Esophagus squamous epithelium (tissue), 5 donors: ENCODE measurements at regions not wholly inside any gene's neighbourhood (a gene's known extent, or its start where the extent isn't known, plus 50 kb on each side); places are given as distances from the start of the nearest gene placed in this dataset.

Experiments
- DNase-seq: peaks from one replicate; lab custom pipeline; 2025; lab: John Stamatoyannopoulos, UW
- H3K27ac ChIP-seq, 4 donors: fragments of 200-600 bp; sonication (generic); one replicate each; pipeline ENCODE4 v1.5.1; 2016 to 2019; ENCODE audit warnings: mild to moderate bottlenecking in 1 of 4
- H3K27me3 ChIP-seq, 4 donors: fragments of 200-600 bp; sonication (generic); 1 replicate in 3 of 4; 2 replicates in 1 of 4; pipeline versions ENCODE4 v1.5.1 to v1.6.0; 2017 to 2021; ENCODE audit warnings: antibody characterized with exemption in 1 of 4
- H3K36me3 ChIP-seq, 3 donors: fragments of 200-600 bp; sonication (generic); one replicate each; pipeline ENCODE4 v1.5.1; 2016 to 2019
- H3K4me1 ChIP-seq, 3 donors: fragments of 200-600 bp; sonication (generic); one replicate each; pipeline ENCODE4 v1.5.1; 2017 to 2019
- H3K4me3 ChIP-seq, 4 donors: fragments of 200-600 bp; sonication (generic); 1 replicate in 3 of 4; 2 replicates in 1 of 4; pipeline ENCODE4 v1.5.1; 2016 to 2019; ENCODE audit warnings: mild to moderate bottlenecking in 2 of 4, moderate library complexity in 1 of 4
- H3K9me3 ChIP-seq, 3 donors: fragments of 200-600 bp; sonication (generic); one replicate each; pipeline ENCODE4 v1.5.1; 2016 to 2019
- POLR2A ChIP-seq, 4 donors: fragments of 450-650 bp; IDR thresholded peaks; one replicate each; pipeline ENCODE4 v1.6.1; 2017; ENCODE audit warnings: antibody characterized with exemption in 4 of 4, mild to moderate bottlenecking in 4 of 4, moderate library complexity in 3 of 4
- WGBS, 2 donors: methylation state at CpG; one replicate each; pipeline ENCODE4 v1.1.5; 2018; 5-methylcytosine and 5-hydroxymethylcytosine counted together
- intact Hi-C: fragments of 100-400 bp; cut with DNase I; formaldehyde crosslinking; loops from one replicate; pipeline ENCODE4 v1.15.0; 2022
- TF ChIP-seq, protein P1 (sequence below), 6 experiments: fragments of 450-650 bp in 4 of 6; fragments of 200-600 bp in 2 of 6; sonication (generic) in 2 of 6; IDR thresholded peaks; one replicate each; pipeline ENCODE4 v1.5.1; 2016 to 2019; ENCODE audit warnings: antibody characterized with exemption in 6 of 6, mild to moderate bottlenecking in 4 of 6, moderate library complexity in 4 of 6
- donor health status: DM: yes; HTN: yes; CAD: no.

DNA sequence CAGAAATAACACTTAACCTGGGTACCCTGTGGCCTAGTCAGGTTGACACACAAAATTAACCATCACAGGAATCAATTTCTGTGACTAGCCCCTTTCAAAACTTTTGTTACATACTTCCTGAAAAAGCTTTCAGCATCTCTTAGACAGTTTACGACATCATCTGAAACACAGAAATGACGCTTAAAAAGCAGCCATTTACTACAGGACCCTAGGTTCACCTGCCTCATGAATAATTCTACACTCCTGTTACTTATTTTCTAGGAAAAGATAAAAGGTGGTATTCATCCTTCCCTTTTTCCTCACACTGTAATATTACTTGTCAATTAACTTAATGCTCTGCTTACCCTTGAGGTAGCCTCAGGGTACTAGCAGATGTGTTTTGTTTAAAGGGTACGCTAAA lies 388.4 kb downstream of the IRS1 start:
- Histone ChIP-seq H3K27me3 (no peaks in the 10 kb centered on the region), H3K27ac (no peak overlapping the region), H3K9me3 (no peaks in the 10 kb centered on the region), H3K36me3 (no peaks in the 10 kb centered on the region), H3K4me1 (peaks cover 0 to 4% (median 0%) of the 10 kb centered on the region in 3 donors), H3K4me3 (no peak overlapping the region)
- no peak for TF ChIP-seq POLR2A (IDR thresholded peaks at IDR 0.05)
- TF ChIP-seq, protein P1, sequence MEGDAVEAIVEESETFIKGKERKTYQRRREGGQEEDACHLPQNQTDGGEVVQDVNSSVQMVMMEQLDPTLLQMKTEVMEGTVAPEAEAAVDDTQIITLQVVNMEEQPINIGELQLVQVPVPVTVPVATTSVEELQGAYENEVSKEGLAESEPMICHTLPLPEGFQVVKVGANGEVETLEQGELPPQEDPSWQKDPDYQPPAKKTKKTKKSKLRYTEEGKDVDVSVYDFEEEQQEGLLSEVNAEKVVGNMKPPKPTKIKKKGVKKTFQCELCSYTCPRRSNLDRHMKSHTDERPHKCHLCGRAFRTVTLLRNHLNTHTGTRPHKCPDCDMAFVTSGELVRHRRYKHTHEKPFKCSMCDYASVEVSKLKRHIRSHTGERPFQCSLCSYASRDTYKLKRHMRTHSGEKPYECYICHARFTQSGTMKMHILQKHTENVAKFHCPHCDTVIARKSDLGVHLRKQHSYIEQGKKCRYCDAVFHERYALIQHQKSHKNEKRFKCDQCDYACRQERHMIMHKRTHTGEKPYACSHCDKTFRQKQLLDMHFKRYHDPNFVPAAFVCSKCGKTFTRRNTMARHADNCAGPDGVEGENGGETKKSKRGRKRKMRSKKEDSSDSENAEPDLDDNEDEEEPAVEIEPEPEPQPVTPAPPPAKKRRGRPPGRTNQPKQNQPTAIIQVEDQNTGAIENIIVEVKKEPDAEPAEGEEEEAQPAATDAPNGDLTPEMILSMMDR (IDR thresholded peaks at IDR 0.05) = no peak
- intact Hi-C loops = no loop called here
- DNase-seq = no peak
- WGBS, 2 donors = 84 to 90% methylated on average over 3 of the region's 3 CpGs

DNA sequence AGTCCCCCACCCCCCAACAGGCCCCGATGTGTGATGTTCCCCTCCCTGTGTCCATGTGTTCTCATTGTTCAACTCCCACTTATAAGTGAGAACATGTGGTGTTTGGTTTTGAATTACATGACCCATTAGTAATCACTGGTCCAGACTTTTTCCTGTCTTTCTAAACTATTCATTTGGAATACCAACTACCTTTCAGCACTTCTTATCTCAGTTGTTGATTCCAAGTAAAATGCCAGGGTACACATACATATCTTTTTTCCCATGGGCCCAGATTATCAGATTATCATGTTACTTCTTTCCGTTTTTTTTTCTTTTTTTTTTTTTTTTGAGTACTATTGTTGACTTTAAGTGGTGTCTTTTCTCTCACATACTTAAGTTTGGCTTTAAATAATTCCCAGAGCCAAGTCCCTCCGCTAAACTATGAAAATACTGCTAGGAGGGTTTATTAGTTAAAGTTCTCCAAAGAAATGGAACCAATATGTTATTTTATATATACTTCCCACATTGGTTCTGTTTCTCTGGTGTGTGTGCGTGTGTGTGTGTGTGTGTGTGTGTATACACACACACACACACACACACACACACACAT lies 389.3 kb downstream of the IRS1 start:
- Histone ChIP-seq H3K36me3 (no peaks in the 10 kb centered on the region), H3K4me3 (no peak overlapping the region), H3K4me1 (peaks cover 0 to 4% (median 0%) of the 10 kb centered on the region in 3 donors), H3K27me3 (no peaks in the 10 kb centered on the region), H3K27ac (no peak overlapping the region), H3K9me3 (no peaks in the 10 kb centered on the region)
- intact Hi-C loops = no loop called here
- TF ChIP-seq POLR2A (IDR thresholded peaks at IDR 0.05) = no peak
- TF ChIP-seq, protein P1 (IDR thresholded peaks at IDR 0.05) = no peak
- no peak for DNase-seq
- 60 to 88% methylated on average over 4 of the region's 4 CpGs for whole genome bisulfite sequencing, 2 donors

DNA sequence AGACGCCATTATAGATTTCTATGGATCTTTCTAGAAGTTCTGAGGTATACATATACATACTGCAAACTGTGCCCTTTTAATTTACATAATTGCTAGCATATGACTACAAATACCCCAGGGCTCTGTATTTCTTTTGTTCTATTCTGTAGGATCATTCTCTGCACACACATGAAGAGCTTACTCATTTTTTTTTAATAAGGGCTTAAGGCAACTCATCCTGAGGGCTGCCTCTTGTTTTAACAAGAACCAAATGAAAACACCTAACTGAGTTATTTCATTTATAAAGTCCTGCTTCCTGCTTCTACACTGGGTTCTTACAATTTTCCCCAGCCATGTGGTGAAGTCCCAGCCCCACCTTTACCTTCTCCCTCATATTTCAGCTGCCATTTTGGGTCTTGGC lies 390.5 kb downstream of the IRS1 start:
- Histone ChIP-seq H3K4me1 (peaks cover 0 to 4% (median 0%) of the 10 kb centered on the region in 3 donors), H3K4me3 (no peak overlapping the region), H3K36me3 (no peaks in the 10 kb centered on the region), H3K27me3 (no peaks in the 10 kb centered on the region), H3K9me3 (no peaks in the 10 kb centered on the region), H3K27ac (no peak overlapping the region)
- WGBS, 2 donors = 44 to 77% methylated on average over 1 of the region's 1 CpG
- DNase-seq = no peak
- intact Hi-C loops = no loop called here
- TF ChIP-seq, protein P1 (IDR thresholded peaks at IDR 0.05) = no peak
- TF ChIP-seq POLR2A (IDR thresholded peaks at IDR 0.05) = no peak

DNA sequence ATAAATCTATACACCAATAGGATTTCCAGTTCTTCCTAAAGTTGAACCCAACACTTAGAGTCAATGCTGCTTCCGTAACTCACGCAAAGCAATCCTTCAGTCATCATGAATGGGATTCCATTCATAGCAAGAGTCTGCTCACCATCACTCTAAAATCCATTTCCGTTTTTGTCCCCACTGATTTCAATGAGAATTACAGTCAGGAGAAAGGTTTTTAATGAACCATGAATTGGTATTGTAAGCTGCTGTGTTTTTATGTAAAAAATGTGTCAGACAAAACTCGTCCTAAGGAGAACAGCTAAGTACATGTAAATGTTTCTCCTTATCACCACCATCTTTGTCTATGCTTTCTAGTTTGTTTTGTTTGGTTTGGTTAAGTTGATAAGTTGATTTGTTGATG lies 391.5 kb downstream of the IRS1 start:
- H3K27me3 ChIP-seq = no peaks in the 10 kb centered on the region
- peaks cover 0 to 4% (median 0%) of the 10 kb centered on the region in 3 donors for H3K4me1 ChIP-seq
- H3K4me3 ChIP-seq = no peak overlapping the region
- H3K27ac ChIP-seq = no peak overlapping the region
- H3K9me3 ChIP-seq = no peaks in the 10 kb centered on the region
- WGBS, 2 donors = 79 to 80% methylated on average over 4 of the region's 4 CpGs
- DNase-seq = no peak
- no peaks in the 10 kb centered on the region for H3K36me3 ChIP-seq
- TF ChIP-seq POLR2A (IDR thresholded peaks at IDR 0.05) = no peak
- TF ChIP-seq, protein P1 (IDR thresholded peaks at IDR 0.05) = no peak
- intact Hi-C loops = no loop called here

DNA sequence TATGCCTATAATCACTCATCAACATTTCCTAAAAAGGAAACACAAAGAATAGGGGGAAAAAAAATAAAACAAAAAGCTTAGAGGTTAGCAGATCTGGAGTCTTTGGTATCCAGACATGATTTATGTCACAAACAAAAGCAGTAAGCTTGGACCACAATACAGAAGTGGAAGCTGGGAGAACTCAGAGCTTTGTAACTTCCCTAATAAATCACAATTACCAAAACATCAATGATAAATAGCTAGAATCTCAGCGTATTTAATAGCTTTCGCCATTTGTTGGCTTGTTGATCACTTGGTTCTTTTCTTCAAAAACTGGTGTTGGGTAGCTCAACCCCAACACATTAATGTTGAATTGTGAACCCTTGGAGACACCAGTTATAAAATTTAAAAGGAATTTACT lies 392.5 kb downstream of the IRS1 start:
- Histone ChIP-seq H3K27ac (no peak overlapping the region), H3K4me1 (peaks cover 0 to 1% (median 0%) of the 10 kb centered on the region in 3 donors), H3K4me3 (no peak overlapping the region), H3K9me3 (no peaks in the 10 kb centered on the region), H3K36me3 (no peaks in the 10 kb centered on the region), H3K27me3 (no peaks in the 10 kb centered on the region)
- DNase-seq = no peak
- intact Hi-C loops = no loop called here
- 42 to 78% methylated on average over 2 of the region's 2 CpGs for WGBS, 2 donors
- TF ChIP-seq POLR2A (IDR thresholded peaks at IDR 0.05) = no peak
- TF ChIP-seq, protein P1 (IDR thresholded peaks at IDR 0.05) = no peak
